OCI-LY1 (cell line): ENCODE measurements at regions not wholly inside any gene's neighbourhood (a gene's known extent, or its start where the extent isn't known, plus 50 kb on each side); places are given as distances from the start of the nearest gene placed in this dataset.

Experiments
- CTCF ChIP-seq: fragments of 200-600 bp; sonication (generic), shearing (Covaris generic); IDR thresholded peaks from 2 replicates; pipeline ENCODE4 v1.5.1; 2017; ENCODE audit warnings: mild to moderate bottlenecking, antibody characterized with exemption, low read length, moderate library complexity, mixed read lengths
- EZH2 ChIP-seq: fragments of 200-600 bp; sonication (generic), shearing (Covaris generic); IDR thresholded peaks from 2 replicates; pipeline ENCODE4 v1.8.0; 2017; ENCODE audit warnings: borderline replicate concordance, mixed run types, mild to moderate bottlenecking, antibody characterized with exemption, low read length, moderate library complexity, mixed read lengths

- no peak for TF ChIP-seq CTCF
- no peak for TF ChIP-seq EZH2
These were observed 174.9 kb downstream of the NR4A2 start for GRCh38 chr2:156157670-156158069.
